ENCODE measurements at regions not wholly inside any gene's neighbourhood (a gene's known extent, or its start where the extent isn't known, plus 50 kb on each side); places are given as distances from the start of the nearest gene placed in this dataset.
"Not testable (repeated sequence)": the region's sequence is repeated elsewhere in the genome, so short reads cannot be mapped to it uniquely, and the experiment has no call there.

- Mint-ChIP-seq H3K4me1 (peaks cover 10% of the 10 kb centered on the region), H3K4me3 (no peak overlapping the region), H3K27ac (ENCODE audit: unreplicated experiment) (peak overlapping the region; percentile 57), H3K36me3 (ENCODE audit: low read depth) (no peaks in the 10 kb centered on the region), H3K9me3 (no peaks in the 10 kb centered on the region), H3K27me3 (ENCODE audit: low read depth) (no peaks in the 10 kb centered on the region)
- TF ChIP-seq, protein P1, sequence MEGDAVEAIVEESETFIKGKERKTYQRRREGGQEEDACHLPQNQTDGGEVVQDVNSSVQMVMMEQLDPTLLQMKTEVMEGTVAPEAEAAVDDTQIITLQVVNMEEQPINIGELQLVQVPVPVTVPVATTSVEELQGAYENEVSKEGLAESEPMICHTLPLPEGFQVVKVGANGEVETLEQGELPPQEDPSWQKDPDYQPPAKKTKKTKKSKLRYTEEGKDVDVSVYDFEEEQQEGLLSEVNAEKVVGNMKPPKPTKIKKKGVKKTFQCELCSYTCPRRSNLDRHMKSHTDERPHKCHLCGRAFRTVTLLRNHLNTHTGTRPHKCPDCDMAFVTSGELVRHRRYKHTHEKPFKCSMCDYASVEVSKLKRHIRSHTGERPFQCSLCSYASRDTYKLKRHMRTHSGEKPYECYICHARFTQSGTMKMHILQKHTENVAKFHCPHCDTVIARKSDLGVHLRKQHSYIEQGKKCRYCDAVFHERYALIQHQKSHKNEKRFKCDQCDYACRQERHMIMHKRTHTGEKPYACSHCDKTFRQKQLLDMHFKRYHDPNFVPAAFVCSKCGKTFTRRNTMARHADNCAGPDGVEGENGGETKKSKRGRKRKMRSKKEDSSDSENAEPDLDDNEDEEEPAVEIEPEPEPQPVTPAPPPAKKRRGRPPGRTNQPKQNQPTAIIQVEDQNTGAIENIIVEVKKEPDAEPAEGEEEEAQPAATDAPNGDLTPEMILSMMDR (conservative IDR thresholded peaks at IDR 0.05): no peak
- no peak for DNase-seq (ENCODE audit: low read depth, low spot score)
Observed at GRCh38 chr15:26197719-26198118, 334.6 kb upstream of the ATP10A start.

GRCh38 chr15:26197060-26197459, 333.9 kb upstream of the ATP10A start:
- no peaks in the 10 kb centered on the region for H3K27me3 Mint-ChIP-seq (ENCODE audit: low read depth)
- peak overlapping the region; percentile 86 for H3K27ac Mint-ChIP-seq (ENCODE audit: unreplicated experiment)
- no peaks in the 10 kb centered on the region for H3K9me3 Mint-ChIP-seq
- peaks cover 10% of the 10 kb centered on the region for H3K4me1 Mint-ChIP-seq
- no peak overlapping the region for H3K4me3 Mint-ChIP-seq
- no peaks in the 10 kb centered on the region for H3K36me3 Mint-ChIP-seq (ENCODE audit: low read depth)
- no peak for DNase-seq (ENCODE audit: low read depth, low spot score)
- TF ChIP-seq, protein P1 (conservative IDR thresholded peaks at IDR 0.05): no peak

DNA sequence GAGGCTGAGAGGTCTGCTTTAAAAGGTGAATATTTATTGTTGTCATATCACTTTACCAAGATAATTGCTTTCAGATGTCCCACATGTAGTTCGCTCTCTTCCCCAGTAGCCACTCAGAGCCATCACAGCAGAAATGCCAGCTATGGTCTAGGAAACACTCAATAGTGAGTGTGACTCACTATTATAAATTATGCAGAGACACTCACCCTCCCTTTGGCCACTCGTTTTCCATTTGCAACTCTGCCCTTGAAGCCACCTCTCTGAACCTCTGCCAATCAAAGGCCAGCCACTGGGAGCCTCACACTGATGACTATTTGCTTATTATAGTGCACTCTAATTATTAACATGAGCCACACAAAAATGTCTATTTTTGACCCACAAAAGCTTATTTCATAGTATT, 328.1 kb upstream of the ATP10A start:
- Mint-ChIP-seq H3K9me3 (no peaks in the 10 kb centered on the region), H3K4me3 (no peak overlapping the region), H3K27me3 (ENCODE audit: low read depth) (no peaks in the 10 kb centered on the region), H3K36me3 (ENCODE audit: low read depth) (no peaks in the 10 kb centered on the region), H3K4me1 (no peaks in the 10 kb centered on the region), H3K27ac (ENCODE audit: unreplicated experiment) (no peak overlapping the region)
- DNase-seq (ENCODE audit: low read depth, low spot score): no peak
- TF ChIP-seq, protein P1 (conservative IDR thresholded peaks at IDR 0.05): no peak

GRCh38 chr15:26186138-26186537, 323.0 kb upstream of the ATP10A start:
- not testable (repeated sequence) for H3K4me1 Mint-ChIP-seq; DNase-seq (ENCODE audit: low read depth, low spot score); H3K9me3 Mint-ChIP-seq; H3K27ac Mint-ChIP-seq (ENCODE audit: unreplicated experiment); H3K4me3 Mint-ChIP-seq; H3K36me3 Mint-ChIP-seq (ENCODE audit: low read depth); H3K27me3 Mint-ChIP-seq (ENCODE audit: low read depth)

DNA sequence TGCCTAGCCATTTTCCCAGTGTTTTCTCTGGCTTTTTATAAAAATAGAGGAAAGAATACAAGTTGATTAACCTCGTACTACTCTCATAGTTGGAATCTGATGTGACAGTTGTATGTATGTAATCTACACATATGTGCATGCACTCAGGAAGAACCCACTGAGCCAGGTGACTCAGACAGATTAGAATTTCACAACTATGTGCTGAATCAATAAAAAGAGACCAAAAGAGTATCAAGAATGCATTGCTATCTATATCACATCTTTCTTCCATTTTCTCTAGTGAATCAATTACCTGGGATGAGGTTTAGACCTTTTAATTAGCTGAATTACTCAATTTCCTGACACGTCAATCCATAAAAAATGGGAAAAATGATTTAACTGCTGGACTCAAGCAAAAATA, 319.3 kb upstream of the ATP10A start:
- Mint-ChIP-seq H3K27ac (ENCODE audit: unreplicated experiment) (no peak overlapping the region), H3K9me3 (no peaks in the 10 kb centered on the region), H3K27me3 (ENCODE audit: low read depth) (no peaks in the 10 kb centered on the region), H3K36me3 (ENCODE audit: low read depth) (no peaks in the 10 kb centered on the region), H3K4me3 (no peak overlapping the region), H3K4me1 (peaks cover 20% of the 10 kb centered on the region)
- TF ChIP-seq, protein P1 (conservative IDR thresholded peaks at IDR 0.05): no peak
- no peak for DNase-seq (ENCODE audit: low read depth, low spot score)

- TF ChIP-seq, protein P1 (conservative IDR thresholded peaks at IDR 0.05): peak; percentile 60
- Mint-ChIP-seq H3K27ac (ENCODE audit: unreplicated experiment) (no peak overlapping the region), H3K27me3 (ENCODE audit: low read depth) (no peaks in the 10 kb centered on the region), H3K4me1 (peaks cover 20% of the 10 kb centered on the region), H3K9me3 (no peaks in the 10 kb centered on the region), H3K4me3 (no peak overlapping the region), H3K36me3 (ENCODE audit: low read depth) (no peaks in the 10 kb centered on the region)
- no peak for DNase-seq (ENCODE audit: low read depth, low spot score)
Observed at GRCh38 chr15:26179906-26180305, 316.8 kb upstream of the ATP10A start.
